GM19240 (cell line): ENCODE measurements at regions not wholly inside any gene's neighbourhood (a gene's known extent, or its start where the extent isn't known, plus 50 kb on each side); places are given as distances from the start of the nearest gene placed in this dataset.

Experiments used
- DNase-seq: peaks from one replicate; pipeline ENCODE4 v3.0.0; 2011; ENCODE audit warnings: low spot score; ENCODE audit not compliant: insufficient read length

DNA sequence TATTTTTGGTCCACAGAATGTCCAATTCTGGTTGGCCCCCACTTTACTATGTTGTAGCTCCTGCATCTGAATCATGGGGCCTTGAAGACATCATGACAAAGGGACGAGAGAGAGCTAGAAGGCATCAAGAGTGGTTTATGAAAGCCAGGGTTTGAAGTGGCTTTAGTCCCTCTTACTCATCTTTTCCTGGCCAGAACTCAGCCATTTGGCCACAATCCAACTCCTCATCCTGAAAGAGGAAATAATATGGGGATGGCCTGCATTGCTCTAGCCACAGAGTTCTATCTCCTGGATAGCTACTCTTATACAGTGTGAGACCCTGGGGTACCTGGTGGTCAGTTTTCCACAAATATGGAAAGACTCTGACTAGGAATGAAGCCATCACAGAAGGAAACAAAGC, 418.9 kb downstream of the XPNPEP1 start:
- DNase-seq, result no peak

DNA sequence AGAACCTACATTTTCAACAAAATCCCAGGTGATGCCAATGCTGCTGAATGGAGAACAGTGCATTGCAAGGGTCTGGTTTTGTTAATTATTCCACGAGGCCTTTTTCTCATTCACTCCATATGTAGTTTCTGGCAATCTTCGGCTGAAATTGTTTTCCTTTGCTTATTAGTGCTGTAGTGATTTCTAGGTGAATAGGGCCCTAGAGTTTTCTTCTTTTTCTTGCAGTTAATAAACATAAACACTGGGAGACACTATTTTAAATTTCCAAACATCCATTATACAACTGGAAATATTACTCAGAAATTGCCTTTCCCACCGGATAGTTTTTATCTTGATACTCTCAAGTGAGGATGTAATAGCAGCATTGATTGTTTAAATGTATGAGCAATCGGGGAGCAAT, 435.6 kb downstream of the XPNPEP1 start:
- DNase-seq, result no peak

GRCh38 chr10:109480836-109481235, 442.5 kb downstream of the XPNPEP1 start:
- no peak for DNase-seq

DNA sequence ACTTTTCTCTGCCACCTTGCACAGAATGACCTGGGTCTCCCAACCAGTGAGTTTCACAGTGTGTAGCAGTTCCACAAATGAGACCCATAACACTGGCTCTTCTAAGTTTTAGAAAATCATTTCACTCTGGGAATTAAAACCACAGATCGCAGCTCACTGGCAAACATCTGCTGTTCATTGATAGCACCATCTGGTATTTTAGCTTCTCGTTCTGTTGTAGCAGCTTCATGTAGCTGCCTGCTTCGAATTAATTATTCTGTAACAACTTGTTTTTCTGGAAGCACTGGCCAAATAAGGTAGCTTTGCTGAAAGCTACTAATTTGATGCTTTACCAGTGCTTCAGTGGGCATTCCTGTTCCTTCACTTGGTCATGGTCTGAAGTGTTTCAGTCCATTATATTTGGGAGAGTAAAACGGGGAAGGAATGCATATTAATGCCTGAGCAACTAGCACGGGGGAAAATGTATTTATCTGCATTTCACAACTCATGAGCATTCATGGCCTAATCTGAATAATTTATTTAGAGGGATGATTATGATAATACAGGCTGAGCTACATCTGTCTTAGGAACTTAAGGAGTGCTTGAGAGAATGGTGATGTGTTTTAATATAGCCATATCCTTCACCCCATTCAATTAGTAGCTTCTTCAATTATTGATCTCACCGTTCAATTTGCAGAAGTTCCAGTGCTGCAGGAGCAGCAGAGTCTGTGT, 447.4 kb downstream of the XPNPEP1 start:
- DNase-seq, result no peak

DNA sequence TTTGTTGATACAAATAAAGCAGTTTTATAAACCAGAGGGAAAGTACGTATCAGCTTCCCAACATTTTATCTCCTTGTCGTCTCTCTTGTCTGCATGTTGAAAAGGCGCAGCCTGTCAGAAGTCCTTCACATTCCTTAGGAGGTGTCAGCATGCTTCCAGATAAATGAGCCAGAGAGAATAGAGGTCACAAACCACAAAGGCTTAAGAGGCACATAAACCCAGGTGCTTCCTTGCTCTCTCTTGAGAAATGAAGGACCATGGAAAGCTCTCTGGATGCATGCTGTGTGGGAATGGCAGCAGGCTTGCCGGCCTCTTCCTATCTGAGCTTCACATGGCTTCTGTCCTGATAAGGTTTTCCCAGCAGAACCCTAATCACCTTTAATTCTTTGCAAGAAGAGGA, 448.5 kb downstream of the XPNPEP1 start:
- DNase-seq, result no peak

GRCh38 chr10:109474261-109474660, 449.1 kb downstream of the XPNPEP1 start:
- DNase-seq, result no peak

- no peak for DNase-seq
Observed at GRCh38 chr10:109467551-109467950, 455.8 kb downstream of the XPNPEP1 start.

- DNase-seq, result no peak
Observed at GRCh38 chr10:109464949-109465348, 458.4 kb downstream of the XPNPEP1 start.

GRCh38 chr10:109457302-109457638, 466.0 kb downstream of the XPNPEP1 start:
- no peak for DNase-seq

GRCh38 chr10:109456566-109457301, 466.6 kb downstream of the XPNPEP1 start:
- DNase-seq, result no peak

- DNase-seq, result no peak
Observed at GRCh38 chr10:109454691-109455090, 468.6 kb downstream of the XPNPEP1 start.

DNA sequence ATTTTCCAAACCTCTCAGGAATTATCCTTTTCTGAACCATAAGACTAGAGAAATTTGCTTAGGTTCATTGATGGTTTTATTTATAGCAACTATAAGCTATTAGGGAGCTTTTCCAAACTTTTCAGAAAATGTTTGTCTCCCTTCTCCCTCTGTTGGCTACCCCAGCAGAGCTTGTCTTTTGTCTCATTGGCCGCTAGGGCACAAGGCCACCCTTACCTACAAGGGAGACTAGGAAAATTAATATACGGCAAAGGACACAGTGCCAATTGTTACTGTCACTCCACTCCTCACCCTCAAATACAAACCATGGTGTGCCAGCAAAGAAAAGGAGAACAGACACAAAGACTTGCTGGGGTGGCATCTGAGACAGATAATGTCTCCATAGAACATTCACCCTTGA, 471.4 kb downstream of the XPNPEP1 start:
- DNase-seq, result no peak

DNA sequence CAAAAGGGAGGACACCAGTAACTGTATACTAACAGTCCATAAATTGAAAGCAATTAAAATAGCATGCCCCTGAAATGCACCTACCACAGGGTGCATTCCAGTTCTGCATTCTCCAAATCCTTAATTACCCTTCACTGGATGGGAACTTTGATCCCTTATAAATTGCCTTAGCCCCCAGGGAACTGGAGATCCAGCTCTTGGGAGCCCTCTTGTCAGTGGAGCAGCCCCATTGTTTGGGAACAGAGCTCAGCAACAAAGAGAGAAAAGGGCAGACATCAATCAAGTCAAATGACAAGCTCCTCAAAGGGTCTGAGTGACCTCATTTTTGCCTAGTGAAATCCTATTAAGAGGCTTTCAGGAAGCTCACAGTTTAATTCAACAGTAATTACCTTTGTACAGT, 472.6 kb downstream of the XPNPEP1 start:
- DNase-seq, result no peak

DNA sequence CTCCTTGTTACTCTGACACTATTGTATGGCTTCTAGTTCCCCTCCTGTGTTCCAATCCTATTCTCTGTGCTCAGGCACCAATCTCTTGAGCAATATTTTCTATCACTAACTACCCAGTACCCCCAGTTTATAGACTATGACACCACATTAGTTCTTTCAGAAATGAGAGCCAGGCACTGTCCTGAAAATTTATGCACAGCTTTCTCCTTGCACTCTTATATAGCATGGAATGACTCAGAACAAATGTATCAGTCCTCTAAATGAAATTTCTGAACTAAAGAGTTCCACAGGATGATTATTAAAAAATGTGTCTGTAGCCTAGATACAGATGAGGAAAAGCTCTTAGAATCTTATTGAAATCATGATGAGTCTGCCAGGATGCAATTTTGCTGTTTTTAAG, 489.9 kb downstream of the XPNPEP1 start:
- DNase-seq, result no peak

DNA sequence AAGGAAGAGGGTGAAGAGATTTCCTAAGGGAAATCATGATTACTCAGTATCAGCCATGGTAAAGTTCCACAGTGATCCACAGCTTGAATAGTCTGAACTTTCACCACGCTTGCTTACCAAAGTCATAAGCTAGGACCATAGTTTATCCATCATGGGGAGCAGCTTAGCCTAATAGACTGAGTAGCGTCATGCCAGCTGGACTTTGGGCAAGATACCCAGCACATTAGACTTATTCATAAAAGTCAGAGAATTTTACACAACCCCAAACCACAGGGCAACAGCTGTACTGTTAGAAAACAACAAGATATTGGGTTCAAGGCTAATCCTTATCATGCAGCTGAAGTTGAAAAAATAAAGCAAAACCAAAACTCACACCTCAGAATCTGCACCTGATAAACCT, 491.0 kb downstream of the XPNPEP1 start:
- no peak for DNase-seq

DNA sequence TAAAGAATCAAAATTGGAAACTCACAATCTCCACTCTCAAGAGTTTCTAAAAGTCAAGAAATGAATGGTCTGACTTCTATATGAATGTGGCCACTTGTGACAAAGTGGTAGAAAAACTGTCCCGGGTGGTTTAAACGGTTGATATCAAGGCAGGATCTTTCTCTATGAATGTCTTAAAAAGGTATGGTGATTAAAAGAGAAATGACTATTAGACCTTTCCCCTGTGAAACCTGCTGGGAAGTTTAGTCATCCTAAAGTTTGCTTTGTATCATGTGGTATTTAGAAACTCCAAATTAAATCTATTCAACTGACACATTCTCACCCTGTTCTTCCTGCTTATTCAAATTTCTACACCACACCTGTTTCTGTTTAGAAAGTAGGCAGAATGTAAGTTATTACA, 492.5 kb downstream of the XPNPEP1 start:
- DNase-seq, result no peak

- DNase-seq, result no peak
Observed at GRCh38 chr10:109430043-109430760, 493.1 kb downstream of the XPNPEP1 start.

DNA sequence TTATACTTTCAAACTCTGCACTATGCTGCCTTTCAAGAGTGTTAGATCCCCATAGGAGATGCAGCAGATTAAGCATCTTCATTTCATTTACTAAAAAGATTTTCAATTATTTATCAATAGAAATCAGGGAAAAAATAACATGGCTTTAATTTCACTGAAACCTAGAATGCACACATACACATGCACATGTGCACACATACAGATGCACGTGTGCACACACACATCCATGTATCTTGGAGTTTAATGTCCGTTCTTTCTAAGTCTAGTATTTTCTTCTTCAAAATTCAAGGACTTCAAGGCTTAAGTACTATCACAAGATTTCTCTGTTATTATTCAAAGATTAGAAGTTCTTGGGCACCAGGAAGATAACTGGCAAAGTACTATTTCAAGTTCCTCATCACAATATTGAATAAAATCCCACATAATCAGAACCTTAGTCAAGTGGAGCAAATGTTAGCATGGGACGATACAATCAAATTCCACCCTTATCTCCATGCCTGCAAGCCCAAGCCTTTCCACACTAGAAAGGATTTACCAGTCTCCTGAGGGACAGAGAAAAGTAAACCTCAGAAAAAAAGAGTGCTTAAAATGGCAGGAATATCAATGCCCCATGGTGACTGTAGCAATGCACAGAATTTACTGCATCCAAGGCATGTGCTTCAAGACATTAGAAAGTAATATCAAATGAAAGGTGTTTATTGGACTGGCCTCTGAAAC, 494.4 kb downstream of the XPNPEP1 start:
- DNase-seq, result no peak

DNA sequence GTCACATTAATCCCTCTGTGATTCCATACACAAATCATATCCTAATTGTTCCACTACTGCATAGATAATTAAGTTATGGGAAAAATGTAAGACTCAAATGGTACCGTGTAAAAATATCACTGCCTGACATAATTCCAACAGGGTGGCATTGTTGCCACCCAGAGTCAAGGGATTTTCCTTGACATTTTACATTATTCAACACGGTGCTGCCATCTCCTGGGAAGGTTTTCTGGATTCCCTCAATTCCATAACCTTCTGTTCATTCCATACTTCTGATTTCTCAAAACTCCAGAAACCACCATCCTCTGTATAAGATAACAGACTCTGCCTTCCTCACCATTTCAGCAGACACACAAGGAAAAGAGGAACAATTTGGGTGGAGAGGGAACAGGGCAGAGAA, 495.9 kb downstream of the XPNPEP1 start:
- no peak for DNase-seq

DNA sequence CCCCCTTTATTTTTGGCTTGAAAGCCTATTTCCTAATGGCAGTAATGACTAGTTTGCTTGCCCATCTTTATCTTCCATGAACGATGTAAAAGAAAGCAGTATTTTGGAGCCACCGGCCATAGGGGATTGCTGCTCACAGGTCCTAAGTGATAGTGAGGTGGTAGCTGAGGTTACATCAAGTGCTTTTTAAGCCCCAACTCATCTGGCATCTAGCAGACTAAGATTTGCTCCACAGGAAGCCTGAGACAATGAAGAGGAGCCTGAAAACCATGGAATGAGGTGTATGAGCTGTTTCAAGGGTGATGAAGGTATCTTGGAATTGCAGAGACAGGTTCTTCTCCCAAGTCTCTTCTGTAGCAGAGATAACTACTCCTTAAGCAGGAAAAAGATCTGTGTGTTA, 496.3 kb downstream of the XPNPEP1 start:
- DNase-seq, result no peak

GRCh38 chr10:109418795-109419194, 504.5 kb downstream of the XPNPEP1 start:
- DNase-seq, result no peak

GRCh38 chr10:109417803-109418202, 505.5 kb downstream of the XPNPEP1 start:
- DNase-seq, result no peak
